ENCODE measurements at regions not wholly inside any gene's neighbourhood (a gene's known extent, or its start where the extent isn't known, plus 50 kb on each side); places are given as distances from the start of the nearest gene placed in this dataset.

DNA sequence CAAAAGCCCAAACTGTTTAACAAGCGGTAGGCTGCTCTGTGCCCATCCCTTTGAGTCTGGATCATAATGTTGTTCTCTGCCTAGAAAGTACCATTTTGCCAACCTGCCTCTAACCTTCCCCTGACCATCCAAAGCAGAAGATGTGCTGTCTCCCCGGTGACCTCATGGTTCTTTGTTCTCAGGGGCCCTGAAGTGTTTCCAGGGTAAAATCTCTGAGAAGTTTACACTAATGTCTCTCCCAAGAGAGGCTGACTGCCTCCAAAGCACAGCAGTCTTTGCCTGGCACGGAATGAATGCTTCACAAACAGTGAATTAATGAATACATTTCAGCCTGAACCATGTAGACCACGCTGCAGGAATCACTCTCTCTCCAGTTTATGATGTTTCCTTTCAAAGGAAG lies 523.8 kb upstream of the CELF2 start:
- H3K9me3 ChIP-seq (ENCODE audit: insufficient read depth, low read depth, low read length): peaks cover 2% of the 10 kb centered on the region
- H3K4me1 ChIP-seq (ENCODE audit: control insufficient read depth in 1 of 2, insufficient read depth in 2 of 2, low read length in 2 of 2): no peaks in the 10 kb centered on the region
- no peak overlapping the region for H3K4me3 ChIP-seq (ENCODE audit: low read depth, low read length)
- no peak overlapping the region for H3K4me2 ChIP-seq (ENCODE audit: low read length)
- H3K27me3 ChIP-seq (ENCODE audit: insufficient read depth, low read length): no peaks in the 10 kb centered on the region
- no peak overlapping the region for H3K27ac ChIP-seq (ENCODE audit: low read depth, low read length)
- H2BK12ac ChIP-seq (ENCODE audit: low read length): no peak overlapping the region
- no peak overlapping the region for H3K4ac ChIP-seq (ENCODE audit: low read depth, low read length)
- H4K8ac ChIP-seq (ENCODE audit: low read depth, low read length): no peak overlapping the region
- no peak overlapping the region for H2AFZ ChIP-seq (ENCODE audit: insufficient read depth, low read length, poor library complexity)
- H3K18ac ChIP-seq (ENCODE audit: low read length): no peak overlapping the region
- H3K14ac ChIP-seq (ENCODE audit: low read length): no peak overlapping the region
- H4K12ac ChIP-seq (ENCODE audit: low read depth, low read length): no peak overlapping the region
- H3K9ac ChIP-seq (ENCODE audit: low read length): no peak overlapping the region
- H2BK120ac ChIP-seq (ENCODE audit: insufficient read depth, low read length, poor library complexity): no peak overlapping the region
- H3K79me1 ChIP-seq (ENCODE audit: low read length): no peaks in the 10 kb centered on the region
- DNase-seq: no peak
- H2BK5ac ChIP-seq (ENCODE audit: low read depth, low read length, poor library complexity): no peak overlapping the region
- H3K79me2 ChIP-seq (ENCODE audit: control insufficient read depth, insufficient read depth, low read length, poor library complexity): no peaks in the 10 kb centered on the region
- H4K91ac ChIP-seq (ENCODE audit: low read depth, low read length): no peak overlapping the region
- no CpG with 5 or more reads among the region's 4 CpGs for WGBS (ENCODE audit: extremely low coverage, insufficient coverage, insufficient read length)
- H3K36me3 ChIP-seq (ENCODE audit: control insufficient read depth in 1 of 2, insufficient read depth in 2 of 2, low read length in 2 of 2): no peaks in the 10 kb centered on the region
- H3K23ac ChIP-seq (ENCODE audit: low read length): no peak overlapping the region
- H2AK5ac ChIP-seq (ENCODE audit: low read length): no peak overlapping the region

DNA sequence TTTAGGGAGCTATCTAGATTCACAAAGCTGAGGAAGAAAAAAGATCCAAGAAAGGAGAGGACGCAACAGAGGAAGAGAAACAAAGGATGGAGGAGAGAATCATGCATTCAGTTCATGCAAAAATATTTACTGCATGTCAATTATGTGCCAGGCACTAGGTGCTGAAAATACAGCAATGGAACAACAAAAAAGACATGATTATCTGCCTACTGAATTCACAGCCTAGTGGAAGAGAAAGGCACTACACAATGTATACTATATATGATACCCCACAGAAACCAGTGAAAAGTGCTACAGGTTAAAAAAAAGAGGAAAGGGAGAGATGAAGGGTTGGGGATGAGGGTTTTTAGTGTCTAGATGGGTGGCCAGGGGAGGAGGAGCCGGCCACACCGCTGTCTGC lies 520.4 kb upstream of the CELF2 start:
- Histone ChIP-seq H4K8ac (ENCODE audit: low read depth, low read length) (no peak overlapping the region), H3K27ac (ENCODE audit: low read depth, low read length) (no peak overlapping the region)
- WGBS (ENCODE audit: extremely low coverage, insufficient coverage, insufficient read length): no CpG with 5 or more reads among the region's 3 CpGs

DNA sequence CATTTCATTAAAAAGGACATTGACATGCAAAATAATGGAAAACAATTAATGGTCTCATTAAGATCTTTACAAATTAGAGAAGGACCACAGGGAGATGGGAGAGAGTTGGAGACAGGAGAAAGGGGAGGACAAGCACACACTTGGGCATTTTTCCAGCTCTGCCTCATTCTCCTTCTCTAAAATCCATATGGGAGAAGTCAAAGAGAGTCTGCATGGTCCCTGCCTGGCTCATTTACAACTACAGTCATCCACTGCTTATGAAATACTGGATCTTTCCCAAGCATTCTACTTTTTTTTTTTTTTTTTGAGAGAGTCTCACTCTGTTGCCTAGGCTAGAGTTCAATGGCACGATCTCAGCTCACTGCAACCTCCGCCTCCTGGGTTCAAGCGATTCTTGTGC lies 518.9 kb upstream of the CELF2 start:
- Histone ChIP-seq H4K8ac (ENCODE audit: low read depth, low read length) (no peak overlapping the region), H4K91ac (ENCODE audit: low read depth, low read length) (no peak overlapping the region), H3K27me3 (ENCODE audit: insufficient read depth, low read length) (no peaks in the 10 kb centered on the region), H2BK12ac (ENCODE audit: low read length) (no peak overlapping the region), H2AK5ac (ENCODE audit: low read length) (no peak overlapping the region), H3K27ac (ENCODE audit: low read depth, low read length) (no peak overlapping the region), H4K12ac (ENCODE audit: low read depth, low read length) (no peak overlapping the region), H3K4me1 (ENCODE audit: control insufficient read depth in 1 of 2, insufficient read depth in 2 of 2, low read length in 2 of 2) (no peaks in the 10 kb centered on the region), H3K79me1 (ENCODE audit: low read length) (no peaks in the 10 kb centered on the region), H3K4me3 (ENCODE audit: low read depth, low read length) (no peak overlapping the region), H2AFZ (ENCODE audit: insufficient read depth, low read length, poor library complexity) (no peak overlapping the region), H3K9ac (ENCODE audit: low read length) (no peak overlapping the region), H3K4ac (ENCODE audit: low read depth, low read length) (no peak overlapping the region), H2BK5ac (ENCODE audit: low read depth, low read length, poor library complexity) (no peak overlapping the region), H3K14ac (ENCODE audit: low read length) (no peak overlapping the region), H2BK120ac (ENCODE audit: insufficient read depth, low read length, poor library complexity) (no peak overlapping the region), H3K23ac (ENCODE audit: low read length) (no peak overlapping the region), H3K36me3 (ENCODE audit: control insufficient read depth in 1 of 2, insufficient read depth in 2 of 2, low read length in 2 of 2) (no peaks in the 10 kb centered on the region), H3K79me2 (ENCODE audit: control insufficient read depth, insufficient read depth, low read length, poor library complexity) (no peaks in the 10 kb centered on the region), H3K18ac (ENCODE audit: low read length) (no peak overlapping the region), H3K9me3 (ENCODE audit: insufficient read depth, low read depth, low read length) (peaks cover 2% of the 10 kb centered on the region), H3K4me2 (ENCODE audit: low read length) (no peak overlapping the region)
- no CpG with 5 or more reads among the region's 3 CpGs for WGBS (ENCODE audit: extremely low coverage, insufficient coverage, insufficient read length)
- no peak for DNase-seq

More for the DNA sequence above, 520.4 kb upstream of the CELF2 start:
- no peak overlapping the region for H4K12ac ChIP-seq (ENCODE audit: low read depth, low read length)
- no peak overlapping the region for H3K4ac ChIP-seq (ENCODE audit: low read depth, low read length)
- H3K14ac ChIP-seq (ENCODE audit: low read length): no peak overlapping the region
- no peaks in the 10 kb centered on the region for H3K27me3 ChIP-seq (ENCODE audit: insufficient read depth, low read length)
- no peak overlapping the region for H2BK120ac ChIP-seq (ENCODE audit: insufficient read depth, low read length, poor library complexity)
- no peak overlapping the region for H3K9ac ChIP-seq (ENCODE audit: low read length)
- H3K79me2 ChIP-seq (ENCODE audit: control insufficient read depth, insufficient read depth, low read length, poor library complexity): no peaks in the 10 kb centered on the region
- H2BK12ac ChIP-seq (ENCODE audit: low read length): no peak overlapping the region
- H4K91ac ChIP-seq (ENCODE audit: low read depth, low read length): no peak overlapping the region
- H3K4me3 ChIP-seq (ENCODE audit: low read depth, low read length): no peak overlapping the region
- no peak overlapping the region for H2AK5ac ChIP-seq (ENCODE audit: low read length)
- H3K18ac ChIP-seq (ENCODE audit: low read length): no peak overlapping the region
- DNase-seq: no peak
- H3K4me1 ChIP-seq (ENCODE audit: control insufficient read depth in 1 of 2, insufficient read depth in 2 of 2, low read length in 2 of 2): no peaks in the 10 kb centered on the region
- no peak overlapping the region for H3K23ac ChIP-seq (ENCODE audit: low read length)
- no peaks in the 10 kb centered on the region for H3K36me3 ChIP-seq (ENCODE audit: control insufficient read depth in 1 of 2, insufficient read depth in 2 of 2, low read length in 2 of 2)
- H3K79me1 ChIP-seq (ENCODE audit: low read length): no peaks in the 10 kb centered on the region
- no peak overlapping the region for H2AFZ ChIP-seq (ENCODE audit: insufficient read depth, low read length, poor library complexity)
- H3K9me3 ChIP-seq (ENCODE audit: insufficient read depth, low read depth, low read length): peaks cover 2% of the 10 kb centered on the region
- H2BK5ac ChIP-seq (ENCODE audit: low read depth, low read length, poor library complexity): no peak overlapping the region
- H3K4me2 ChIP-seq (ENCODE audit: low read length): no peak overlapping the region

DNA sequence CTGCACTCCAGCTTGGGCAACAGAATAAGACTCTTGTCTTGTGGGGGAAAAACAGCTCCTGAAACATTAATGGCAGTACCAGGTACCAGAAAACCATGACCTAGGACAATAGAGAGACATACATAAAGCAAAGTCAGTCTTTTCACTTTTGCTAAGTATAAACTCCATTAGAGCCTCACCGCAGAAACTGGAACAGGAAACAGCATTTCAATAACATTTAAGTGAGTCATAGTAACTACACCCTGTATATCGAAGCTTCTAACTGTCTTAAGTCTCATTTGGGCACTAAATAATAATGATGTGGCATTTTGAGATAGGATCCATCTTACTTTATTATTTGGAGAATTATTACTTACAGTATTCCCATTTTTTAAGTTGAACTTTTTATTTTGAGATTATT lies 517.8 kb upstream of the CELF2 start:
- no peak overlapping the region for H4K91ac ChIP-seq (ENCODE audit: low read depth, low read length)
- H2BK12ac ChIP-seq (ENCODE audit: low read length): no peak overlapping the region
- no peak overlapping the region for H4K12ac ChIP-seq (ENCODE audit: low read depth, low read length)
- no peaks in the 10 kb centered on the region for H3K79me2 ChIP-seq (ENCODE audit: control insufficient read depth, insufficient read depth, low read length, poor library complexity)
- no peaks in the 10 kb centered on the region for H3K4me1 ChIP-seq (ENCODE audit: control insufficient read depth in 1 of 2, insufficient read depth in 2 of 2, low read length in 2 of 2)
- no peak for DNase-seq
- no peak overlapping the region for H3K4me3 ChIP-seq (ENCODE audit: low read depth, low read length)
- no peak overlapping the region for H2AK5ac ChIP-seq (ENCODE audit: low read length)
- no peak overlapping the region for H3K9ac ChIP-seq (ENCODE audit: low read length)
- no CpG with 5 or more reads among the region's 2 CpGs for WGBS (ENCODE audit: extremely low coverage, insufficient coverage, insufficient read length)
- H3K18ac ChIP-seq (ENCODE audit: low read length): no peak overlapping the region
- no peak overlapping the region for H4K8ac ChIP-seq (ENCODE audit: low read depth, low read length)
- no peak overlapping the region for H3K14ac ChIP-seq (ENCODE audit: low read length)
- no peak overlapping the region for H3K23ac ChIP-seq (ENCODE audit: low read length)
- H2BK5ac ChIP-seq (ENCODE audit: low read depth, low read length, poor library complexity): no peak overlapping the region
- no peak overlapping the region for H2BK120ac ChIP-seq (ENCODE audit: insufficient read depth, low read length, poor library complexity)
- H2AFZ ChIP-seq (ENCODE audit: insufficient read depth, low read length, poor library complexity): no peak overlapping the region
- peaks cover 2% of the 10 kb centered on the region for H3K9me3 ChIP-seq (ENCODE audit: insufficient read depth, low read depth, low read length)
- H3K27me3 ChIP-seq (ENCODE audit: insufficient read depth, low read length): no peaks in the 10 kb centered on the region
- H3K79me1 ChIP-seq (ENCODE audit: low read length): no peaks in the 10 kb centered on the region
- no peak overlapping the region for H3K27ac ChIP-seq (ENCODE audit: low read depth, low read length)
- H3K36me3 ChIP-seq (ENCODE audit: control insufficient read depth in 1 of 2, insufficient read depth in 2 of 2, low read length in 2 of 2): no peaks in the 10 kb centered on the region
- H3K4me2 ChIP-seq (ENCODE audit: low read length): no peak overlapping the region
- no peak overlapping the region for H3K4ac ChIP-seq (ENCODE audit: low read depth, low read length)
